Neural cell (in vitro differentiated cells): ENCODE measurements at regions not wholly inside any gene's neighbourhood (a gene's known extent, or its start where the extent isn't known, plus 50 kb on each side); places are given as distances from the start of the nearest gene placed in this dataset.

ENCODE experiments used
- H2AFZ ChIP-seq: fragments of 200-600, 300-800 bp; sonication (generic), shearing (Covaris generic); 2 replicates; pipeline ENCODE4 v1.6.0; 2014; ENCODE audit warnings: low read depth, mild to moderate bottlenecking, antibody characterized with exemption, low read length, moderate library complexity
- H3F3A ChIP-seq: fragments of 200-600 bp; shearing (Covaris generic); 2 replicates; pipeline ENCODE4 v1.6.1; 2016; ENCODE audit warnings: mild to moderate bottlenecking, moderate library complexity, mixed read lengths, antibody characterized with exemption, low read length; ENCODE audit not compliant: insufficient read depth, poor library complexity, severe bottlenecking
- H3K27ac ChIP-seq: fragments of 200-600, 300-800 bp; sonication (generic), shearing (Covaris generic); 2 replicates; pipeline ENCODE4 v1.5.1; 2014; ENCODE audit warnings: mild to moderate bottlenecking, low read length, moderate library complexity
- H3K27me3 ChIP-seq: fragments of 300-800, 200-600 bp; sonication (generic), shearing (Covaris generic); 2 replicates; pipeline ENCODE4 v1.6.0; 2014; ENCODE audit warnings: mild to moderate bottlenecking, low read depth, low read length, moderate library complexity; ENCODE audit not compliant: insufficient read depth
- H3K36me3 ChIP-seq: fragments of 300-800, 200-600 bp; sonication (generic), shearing (Covaris generic); 2 replicates; pipeline ENCODE4 v1.5.1; 2014; ENCODE audit warnings: mild to moderate bottlenecking, antibody characterized with exemption, low read length, moderate library complexity; ENCODE audit not compliant: insufficient read depth
- H3K4me2 ChIP-seq: fragments of 300-800, 200-600 bp; sonication (generic), shearing (Covaris generic); 2 replicates; pipeline ENCODE4 v1.6.0; 2014; ENCODE audit warnings: mild to moderate bottlenecking, low read length
- H3K4me3 ChIP-seq: fragments of 300-800, 200-600 bp; sonication (generic), shearing (Covaris generic); 2 replicates; pipeline ENCODE4 v1.5.1; 2014; ENCODE audit warnings: mild to moderate bottlenecking, low read length, moderate library complexity
- H3K79me2 ChIP-seq: fragments of 200-600 bp; shearing (Covaris generic); replicated peaks from 2 replicates; pipeline ENCODE4 v1.6.0; 2014; ENCODE audit warnings: mild to moderate bottlenecking, low read length, moderate library complexity; ENCODE audit not compliant: insufficient read depth
- H3K9ac ChIP-seq: fragments of 300-800, 200-600 bp; sonication (generic), shearing (Covaris generic); 2 replicates; pipeline ENCODE4 v1.6.1; 2016; ENCODE audit warnings: mild to moderate bottlenecking, low read length, mixed read lengths
- H3K9me2 ChIP-seq: fragments of 200-600 bp; shearing (Covaris generic); 2 replicates; pipeline ENCODE4 v1.6.1; 2016; ENCODE audit warnings: mild to moderate bottlenecking, low read length, mixed read lengths; ENCODE audit not compliant: insufficient read depth
- H3K9me3 ChIP-seq: fragments of 200-600, 300-800 bp; sonication (generic), shearing (Covaris generic); 2 replicates; pipeline ENCODE4 v1.6.1; 2016; ENCODE audit warnings: mild to moderate bottlenecking, mixed run types, low read length, moderate library complexity, mixed read lengths
- H4K20me1 ChIP-seq: fragments of 200-600 bp; shearing (Covaris generic); 2 replicates; pipeline ENCODE4 v1.6.1; 2016; ENCODE audit warnings: mild to moderate bottlenecking, mixed run types; ENCODE audit not compliant: insufficient read depth
- EP300 ChIP-seq: fragments of 450-650 bp; conservative IDR thresholded peaks from 2 replicates; pipeline ENCODE4 v1.6.1; 2014; ENCODE audit warnings: antibody characterized with exemption, mild to moderate bottlenecking, moderate library complexity; ENCODE audit not compliant: poor library complexity, severe bottlenecking
- EZH2 ChIP-seq: fragments of 200-600, 300-800 bp; shearing (Covaris generic), sonication (generic); IDR thresholded peaks from 2 replicates; pipeline ENCODE4 v1.6.1; 2014; ENCODE audit warnings: antibody characterized with exemption, low read length, borderline replicate concordance, mild to moderate bottlenecking; ENCODE audit not compliant: insufficient read depth, poor library complexity, severe bottlenecking
- MXI1 ChIP-seq: fragments of 450-650 bp; conservative IDR thresholded peaks from 2 replicates; pipeline ENCODE4 v1.6.1; 2014; ENCODE audit warnings: antibody characterized with exemption, mild to moderate bottlenecking; ENCODE audit not compliant: poor library complexity, severe bottlenecking
- POLR2AphosphoS5 ChIP-seq: IDR thresholded peaks from 2 replicates; pipeline ENCODE4 v1.6.1; 2012
- RAD21 ChIP-seq: fragments of 450-650 bp; conservative IDR thresholded peaks from 2 replicates; pipeline ENCODE4 v1.6.1; 2014; ENCODE audit warnings: antibody characterized with exemption, mild to moderate bottlenecking, moderate library complexity
- SMC3 ChIP-seq: fragments of 450-650 bp; conservative IDR thresholded peaks from 2 replicates; pipeline ENCODE4 v1.6.1; 2014; ENCODE audit warnings: antibody characterized with exemption, mild to moderate bottlenecking, moderate library complexity; ENCODE audit not compliant: poor library complexity
- TAF1 ChIP-seq: IDR thresholded peaks from 2 replicates; pipeline ENCODE4 v1.6.1; 2012; ENCODE audit warnings: low read depth
- TF ChIP-seq, protein P1 (sequence below): IDR thresholded peaks from 2 replicates; pipeline ENCODE4 v1.6.1; 2012; ENCODE audit warnings: borderline replicate concordance
- TF ChIP-seq, protein P2 (sequence below): fragments of 450-650 bp; IDR thresholded peaks from 2 replicates; pipeline ENCODE4 v1.5.1; 2014; ENCODE audit warnings: antibody characterized with exemption, mild to moderate bottlenecking, moderate library complexity; ENCODE audit not compliant: poor library complexity, severe bottlenecking

GRCh38 chr21:27060190-27060589 is 93.3 kb upstream of the ADAMTS5 start:
- TF ChIP-seq, protein P1, sequence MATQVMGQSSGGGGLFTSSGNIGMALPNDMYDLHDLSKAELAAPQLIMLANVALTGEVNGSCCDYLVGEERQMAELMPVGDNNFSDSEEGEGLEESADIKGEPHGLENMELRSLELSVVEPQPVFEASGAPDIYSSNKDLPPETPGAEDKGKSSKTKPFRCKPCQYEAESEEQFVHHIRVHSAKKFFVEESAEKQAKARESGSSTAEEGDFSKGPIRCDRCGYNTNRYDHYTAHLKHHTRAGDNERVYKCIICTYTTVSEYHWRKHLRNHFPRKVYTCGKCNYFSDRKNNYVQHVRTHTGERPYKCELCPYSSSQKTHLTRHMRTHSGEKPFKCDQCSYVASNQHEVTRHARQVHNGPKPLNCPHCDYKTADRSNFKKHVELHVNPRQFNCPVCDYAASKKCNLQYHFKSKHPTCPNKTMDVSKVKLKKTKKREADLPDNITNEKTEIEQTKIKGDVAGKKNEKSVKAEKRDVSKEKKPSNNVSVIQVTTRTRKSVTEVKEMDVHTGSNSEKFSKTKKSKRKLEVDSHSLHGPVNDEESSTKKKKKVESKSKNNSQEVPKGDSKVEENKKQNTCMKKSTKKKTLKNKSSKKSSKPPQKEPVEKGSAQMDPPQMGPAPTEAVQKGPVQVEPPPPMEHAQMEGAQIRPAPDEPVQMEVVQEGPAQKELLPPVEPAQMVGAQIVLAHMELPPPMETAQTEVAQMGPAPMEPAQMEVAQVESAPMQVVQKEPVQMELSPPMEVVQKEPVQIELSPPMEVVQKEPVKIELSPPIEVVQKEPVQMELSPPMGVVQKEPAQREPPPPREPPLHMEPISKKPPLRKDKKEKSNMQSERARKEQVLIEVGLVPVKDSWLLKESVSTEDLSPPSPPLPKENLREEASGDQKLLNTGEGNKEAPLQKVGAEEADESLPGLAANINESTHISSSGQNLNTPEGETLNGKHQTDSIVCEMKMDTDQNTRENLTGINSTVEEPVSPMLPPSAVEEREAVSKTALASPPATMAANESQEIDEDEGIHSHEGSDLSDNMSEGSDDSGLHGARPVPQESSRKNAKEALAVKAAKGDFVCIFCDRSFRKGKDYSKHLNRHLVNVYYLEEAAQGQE: no peak

DNA sequence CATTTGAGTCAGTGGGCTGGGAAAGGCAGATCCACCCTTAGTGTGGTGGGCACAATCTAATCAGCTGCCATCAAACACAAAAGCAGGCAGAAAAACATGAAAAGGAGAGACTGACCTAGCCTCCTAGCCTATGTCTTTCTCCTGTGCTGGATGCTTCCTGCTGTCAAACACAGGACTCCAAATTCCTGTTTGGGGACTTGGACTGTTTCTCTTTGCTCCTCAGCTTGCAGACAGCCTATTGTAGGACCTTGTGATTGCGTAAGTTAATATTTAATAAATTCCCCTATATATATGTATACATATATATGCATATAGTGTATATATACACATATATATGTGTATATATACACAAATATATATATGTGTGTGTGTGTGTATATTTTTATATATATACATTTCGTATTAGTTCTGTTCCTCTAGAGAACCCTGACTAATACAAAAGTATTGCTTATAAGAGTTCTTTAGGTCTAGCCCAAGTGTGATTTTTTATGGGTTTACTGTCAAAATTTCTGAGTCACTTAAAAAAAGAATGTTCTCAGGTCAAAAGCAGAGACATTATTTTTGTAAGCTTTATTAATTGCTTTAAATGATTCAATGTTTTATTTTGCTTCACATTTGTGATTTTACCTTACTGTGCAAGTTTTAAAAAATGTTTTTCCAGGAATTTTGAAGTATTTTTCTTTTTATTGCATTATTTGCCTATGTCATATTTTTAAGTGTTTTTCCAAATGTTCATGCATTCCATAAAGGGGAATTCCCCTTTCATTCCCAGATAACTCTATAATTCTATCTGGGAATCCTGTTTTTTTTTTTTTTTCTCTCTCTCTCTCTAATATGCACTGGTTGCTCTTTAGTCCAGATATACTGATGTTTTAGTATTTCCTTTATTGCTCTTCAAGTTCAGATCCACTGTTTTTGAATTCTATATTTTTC is 92.1 kb upstream of the ADAMTS5 start:
- TF ChIP-seq, protein P1: no peak
- TF ChIP-seq RAD21: no peak
- TF ChIP-seq SMC3: no peak
- no peak for TF ChIP-seq EP300
- TF ChIP-seq, protein P2, sequence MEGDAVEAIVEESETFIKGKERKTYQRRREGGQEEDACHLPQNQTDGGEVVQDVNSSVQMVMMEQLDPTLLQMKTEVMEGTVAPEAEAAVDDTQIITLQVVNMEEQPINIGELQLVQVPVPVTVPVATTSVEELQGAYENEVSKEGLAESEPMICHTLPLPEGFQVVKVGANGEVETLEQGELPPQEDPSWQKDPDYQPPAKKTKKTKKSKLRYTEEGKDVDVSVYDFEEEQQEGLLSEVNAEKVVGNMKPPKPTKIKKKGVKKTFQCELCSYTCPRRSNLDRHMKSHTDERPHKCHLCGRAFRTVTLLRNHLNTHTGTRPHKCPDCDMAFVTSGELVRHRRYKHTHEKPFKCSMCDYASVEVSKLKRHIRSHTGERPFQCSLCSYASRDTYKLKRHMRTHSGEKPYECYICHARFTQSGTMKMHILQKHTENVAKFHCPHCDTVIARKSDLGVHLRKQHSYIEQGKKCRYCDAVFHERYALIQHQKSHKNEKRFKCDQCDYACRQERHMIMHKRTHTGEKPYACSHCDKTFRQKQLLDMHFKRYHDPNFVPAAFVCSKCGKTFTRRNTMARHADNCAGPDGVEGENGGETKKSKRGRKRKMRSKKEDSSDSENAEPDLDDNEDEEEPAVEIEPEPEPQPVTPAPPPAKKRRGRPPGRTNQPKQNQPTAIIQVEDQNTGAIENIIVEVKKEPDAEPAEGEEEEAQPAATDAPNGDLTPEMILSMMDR: no peak
- no peak for TF ChIP-seq TAF1
- TF ChIP-seq EZH2: no peak
- no peak for TF ChIP-seq POLR2AphosphoS5
- no peak for TF ChIP-seq MXI1
- Histone ChIP-seq H3K9me3 (peaks cover 5% of the 10 kb centered on the region), H3K9ac (no peak overlapping the region), H2AFZ (no peak overlapping the region), H3F3A (no peaks in the 10 kb centered on the region), H3K79me2 (no peaks in the 10 kb centered on the region), H3K27me3 (no peaks in the 10 kb centered on the region), H3K4me2 (no peak overlapping the region), H4K20me1 (no peaks in the 10 kb centered on the region), H3K9me2 (no peaks in the 10 kb centered on the region), H3K36me3 (no peaks in the 10 kb centered on the region), H3K27ac (no peak overlapping the region), H3K4me3 (no peak overlapping the region)

More at GRCh38 chr21:27060190-27060589, 93.3 kb upstream of the ADAMTS5 start:
- Histone ChIP-seq H3K9ac (no peak overlapping the region), H3K79me2 (no peaks in the 10 kb centered on the region), H3F3A (no peaks in the 10 kb centered on the region), H3K9me2 (no peaks in the 10 kb centered on the region), H3K36me3 (no peaks in the 10 kb centered on the region), H3K4me3 (no peak overlapping the region), H3K4me2 (no peak overlapping the region), H3K9me3 (peaks cover 6% of the 10 kb centered on the region), H3K27ac (no peak overlapping the region), H3K27me3 (no peaks in the 10 kb centered on the region), H4K20me1 (no peaks in the 10 kb centered on the region), H2AFZ (no peak overlapping the region)
